ENCODE measurements at regions not wholly inside any gene's neighbourhood (a gene's known extent, or its start where the extent isn't known, plus 50 kb on each side); places are given as distances from the start of the nearest gene placed in this dataset.

- no peak overlapping the region for H3K4me3 ChIP-seq (ENCODE audit: low read depth, low read length)
- no peak overlapping the region for H2AFZ ChIP-seq (ENCODE audit: low read length, unreplicated experiment)
- H3K27me3 ChIP-seq (ENCODE audit: insufficient read depth, low read length) = no peaks in the 10 kb centered on the region
- no peaks in the 10 kb centered on the region for H3K36me3 ChIP-seq (ENCODE audit: insufficient read depth, low read length)
- no peaks in the 10 kb centered on the region for H3K4me1 ChIP-seq (ENCODE audit: control insufficient read depth, insufficient read depth, low read length, unreplicated experiment)
- H3K79me2 ChIP-seq (ENCODE audit: control insufficient read depth, insufficient read depth, low read length, unreplicated experiment) = no peaks in the 10 kb centered on the region
- H3K27ac ChIP-seq (ENCODE audit: low read depth, low read length) = no peak overlapping the region
Measured at GRCh38 chr2:824954-825353, 125.7 kb upstream of the SNTG2 start.

GRCh38 chr2:824524-824923 lies 126.1 kb upstream of the SNTG2 start:
- no peaks in the 10 kb centered on the region for H3K36me3 ChIP-seq (ENCODE audit: insufficient read depth, low read length)
- H2AFZ ChIP-seq (ENCODE audit: low read length, unreplicated experiment) = no peak overlapping the region
- no peak overlapping the region for H3K4me3 ChIP-seq (ENCODE audit: low read depth, low read length)
- H3K4me1 ChIP-seq (ENCODE audit: control insufficient read depth, insufficient read depth, low read length, unreplicated experiment) = no peaks in the 10 kb centered on the region
- no peak overlapping the region for H3K27ac ChIP-seq (ENCODE audit: low read depth, low read length)
- H3K79me2 ChIP-seq (ENCODE audit: control insufficient read depth, insufficient read depth, low read length, unreplicated experiment) = no peaks in the 10 kb centered on the region
- H3K27me3 ChIP-seq (ENCODE audit: insufficient read depth, low read length) = no peaks in the 10 kb centered on the region

GRCh38 chr2:821546-821945 lies 129.1 kb upstream of the SNTG2 start:
- Histone ChIP-seq H3K27me3 (ENCODE audit: insufficient read depth, low read length) (no peaks in the 10 kb centered on the region), H3K4me3 (ENCODE audit: low read depth, low read length) (no peak overlapping the region), H3K36me3 (ENCODE audit: insufficient read depth, low read length) (no peaks in the 10 kb centered on the region), H3K4me1 (ENCODE audit: control insufficient read depth, insufficient read depth, low read length, unreplicated experiment) (no peaks in the 10 kb centered on the region), H3K79me2 (ENCODE audit: control insufficient read depth, insufficient read depth, low read length, unreplicated experiment) (no peaks in the 10 kb centered on the region), H2AFZ (ENCODE audit: low read length, unreplicated experiment) (no peak overlapping the region), H3K27ac (ENCODE audit: low read depth, low read length) (no peak overlapping the region)

- no peak overlapping the region for H2AFZ ChIP-seq (ENCODE audit: low read length, unreplicated experiment)
- no peaks in the 10 kb centered on the region for H3K79me2 ChIP-seq (ENCODE audit: control insufficient read depth, insufficient read depth, low read length, unreplicated experiment)
- H3K4me1 ChIP-seq (ENCODE audit: control insufficient read depth, insufficient read depth, low read length, unreplicated experiment) = no peaks in the 10 kb centered on the region
- no peaks in the 10 kb centered on the region for H3K27me3 ChIP-seq (ENCODE audit: insufficient read depth, low read length)
- H3K27ac ChIP-seq (ENCODE audit: low read depth, low read length) = no peak overlapping the region
- no peak overlapping the region for H3K4me3 ChIP-seq (ENCODE audit: low read depth, low read length)
- H3K36me3 ChIP-seq (ENCODE audit: insufficient read depth, low read length) = no peaks in the 10 kb centered on the region
Measured at GRCh38 chr2:819601-820000, 131.0 kb upstream of the SNTG2 start.

- Histone ChIP-seq H3K27me3 (ENCODE audit: insufficient read depth, low read length) (no peaks in the 10 kb centered on the region), H2AFZ (ENCODE audit: low read length, unreplicated experiment) (no peak overlapping the region), H3K4me1 (ENCODE audit: control insufficient read depth, insufficient read depth, low read length, unreplicated experiment) (no peaks in the 10 kb centered on the region)
Measured at GRCh38 chr2:819121-819520, 131.5 kb upstream of the SNTG2 start.

GRCh38 chr2:817336-818015 lies 133.2 kb upstream of the SNTG2 start:
- Histone ChIP-seq H3K27me3 (ENCODE audit: insufficient read depth, low read length) (no peaks in the 10 kb centered on the region), H3K4me1 (ENCODE audit: control insufficient read depth, insufficient read depth, low read length, unreplicated experiment) (no peaks in the 10 kb centered on the region), H3K79me2 (ENCODE audit: control insufficient read depth, insufficient read depth, low read length, unreplicated experiment) (no peaks in the 10 kb centered on the region), H3K36me3 (ENCODE audit: insufficient read depth, low read length) (no peaks in the 10 kb centered on the region), H3K4me3 (ENCODE audit: low read depth, low read length) (no peak overlapping the region), H3K27ac (ENCODE audit: low read depth, low read length) (no peak overlapping the region), H2AFZ (ENCODE audit: low read length, unreplicated experiment) (no peak overlapping the region)

More at GRCh38 chr2:819121-819520, 131.5 kb upstream of the SNTG2 start:
- H3K4me3 ChIP-seq (ENCODE audit: low read depth, low read length) = no peak overlapping the region
- H3K36me3 ChIP-seq (ENCODE audit: insufficient read depth, low read length) = no peaks in the 10 kb centered on the region
- H3K27ac ChIP-seq (ENCODE audit: low read depth, low read length) = no peak overlapping the region
- no peaks in the 10 kb centered on the region for H3K79me2 ChIP-seq (ENCODE audit: control insufficient read depth, insufficient read depth, low read length, unreplicated experiment)

GRCh38 chr2:816278-816677 lies 134.4 kb upstream of the SNTG2 start:
- Histone ChIP-seq H3K79me2 (ENCODE audit: control insufficient read depth, insufficient read depth, low read length, unreplicated experiment) (no peaks in the 10 kb centered on the region), H2AFZ (ENCODE audit: low read length, unreplicated experiment) (no peak overlapping the region), H3K27ac (ENCODE audit: low read depth, low read length) (no peak overlapping the region), H3K4me1 (ENCODE audit: control insufficient read depth, insufficient read depth, low read length, unreplicated experiment) (no peaks in the 10 kb centered on the region), H3K36me3 (ENCODE audit: insufficient read depth, low read length) (no peaks in the 10 kb centered on the region), H3K27me3 (ENCODE audit: insufficient read depth, low read length) (no peaks in the 10 kb centered on the region), H3K4me3 (ENCODE audit: low read depth, low read length) (no peak overlapping the region)

GRCh38 chr2:810397-810796 lies 133.2 kb upstream of the TMEM18 start:
- no peaks in the 10 kb centered on the region for H3K27me3 ChIP-seq (ENCODE audit: insufficient read depth, low read length)
- no peaks in the 10 kb centered on the region for H3K36me3 ChIP-seq (ENCODE audit: insufficient read depth, low read length)
- no peak overlapping the region for H3K27ac ChIP-seq (ENCODE audit: low read depth, low read length)
- no peak overlapping the region for H3K4me3 ChIP-seq (ENCODE audit: low read depth, low read length)
- no peaks in the 10 kb centered on the region for H3K4me1 ChIP-seq (ENCODE audit: control insufficient read depth, insufficient read depth, low read length, unreplicated experiment)
- H2AFZ ChIP-seq (ENCODE audit: low read length, unreplicated experiment) = no peak overlapping the region
- no peaks in the 10 kb centered on the region for H3K79me2 ChIP-seq (ENCODE audit: control insufficient read depth, insufficient read depth, low read length, unreplicated experiment)

- H3K27me3 ChIP-seq (ENCODE audit: insufficient read depth, low read length) = no peaks in the 10 kb centered on the region
- H2AFZ ChIP-seq (ENCODE audit: low read length, unreplicated experiment) = no peak overlapping the region
- H3K4me1 ChIP-seq (ENCODE audit: control insufficient read depth, insufficient read depth, low read length, unreplicated experiment) = no peaks in the 10 kb centered on the region
- no peaks in the 10 kb centered on the region for H3K79me2 ChIP-seq (ENCODE audit: control insufficient read depth, insufficient read depth, low read length, unreplicated experiment)
- H3K27ac ChIP-seq (ENCODE audit: low read depth, low read length) = no peak overlapping the region
- H3K4me3 ChIP-seq (ENCODE audit: low read depth, low read length) = no peak overlapping the region
- H3K36me3 ChIP-seq (ENCODE audit: insufficient read depth, low read length) = no peaks in the 10 kb centered on the region
Measured at GRCh38 chr2:807300-807699, 130.1 kb upstream of the TMEM18 start.

- Histone ChIP-seq H3K4me1 (ENCODE audit: control insufficient read depth, insufficient read depth, low read length, unreplicated experiment) (no peaks in the 10 kb centered on the region), H3K27ac (ENCODE audit: low read depth, low read length) (no peak overlapping the region), H3K79me2 (ENCODE audit: control insufficient read depth, insufficient read depth, low read length, unreplicated experiment) (no peaks in the 10 kb centered on the region), H3K27me3 (ENCODE audit: insufficient read depth, low read length) (no peaks in the 10 kb centered on the region), H3K36me3 (ENCODE audit: insufficient read depth, low read length) (no peaks in the 10 kb centered on the region), H3K4me3 (ENCODE audit: low read depth, low read length) (no peak overlapping the region), H2AFZ (ENCODE audit: low read length, unreplicated experiment) (no peak overlapping the region)
Measured at GRCh38 chr2:805664-806063, 128.5 kb upstream of the TMEM18 start.

- H3K27ac ChIP-seq (ENCODE audit: low read depth, low read length) = no peak overlapping the region
- H2AFZ ChIP-seq (ENCODE audit: low read length, unreplicated experiment) = no peak overlapping the region
- no peaks in the 10 kb centered on the region for H3K27me3 ChIP-seq (ENCODE audit: insufficient read depth, low read length)
- H3K4me3 ChIP-seq (ENCODE audit: low read depth, low read length) = no peak overlapping the region
- H3K79me2 ChIP-seq (ENCODE audit: control insufficient read depth, insufficient read depth, low read length, unreplicated experiment) = no peaks in the 10 kb centered on the region
- no peaks in the 10 kb centered on the region for H3K36me3 ChIP-seq (ENCODE audit: insufficient read depth, low read length)
- no peaks in the 10 kb centered on the region for H3K4me1 ChIP-seq (ENCODE audit: control insufficient read depth, insufficient read depth, low read length, unreplicated experiment)
Measured at GRCh38 chr2:797993-798392, 120.8 kb upstream of the TMEM18 start.

All from ACC112 (cell line).